Stimulated activated CD4-positive, alpha-beta T cell treated with anti-CD3 and anti-CD28 coated beads, TNF-alpha, amount 100 ng/mL, for 48 hours (primary cell): ENCODE measurements at regions not wholly inside any gene's neighbourhood (a gene's known extent, or its start where the extent isn't known, plus 50 kb on each side); places are given as distances from the start of the nearest gene placed in this dataset.

Experiments used
- DNase-seq, 3 donors: peaks; one replicate each; pipeline ENCODE4 v3.0.0-alpha.2; 2020; ENCODE audit warnings: low read depth in 3 of 3

GRCh38 chr10:70939441-70940003, 51.2 kb upstream of the PCBD1 start:
- DNase-seq: no peak

GRCh38 chr10:70940834-70941568, 52.6 kb upstream of the PCBD1 start:
- no peak for DNase-seq

GRCh38 chr10:70942125-70942524, 53.8 kb upstream of the PCBD1 start:
- DNase-seq: no peak

- DNase-seq: no peak
These were observed 54.4 kb upstream of the PCBD1 start for GRCh38 chr10:70942725-70943124.

GRCh38 chr10:70943249-70943648, 54.9 kb upstream of the PCBD1 start:
- no peak for DNase-seq

- DNase-seq: no peak
These were observed 55.6 kb upstream of the PCBD1 start for GRCh38 chr10:70943841-70944466.

GRCh38 chr10:70950037-70950436, 61.7 kb upstream of the PCBD1 start:
- no peak for DNase-seq

GRCh38 chr10:70950801-70951200, 62.4 kb upstream of the PCBD1 start:
- DNase-seq: no peak

- DNase-seq: no peak
These were observed 64.0 kb upstream of the PCBD1 start for GRCh38 chr10:70952401-70952800.

- no peak for DNase-seq
These were observed 64.6 kb upstream of the PCBD1 start for GRCh38 chr10:70952921-70953320.

- DNase-seq: no peak
These were observed 66.2 kb upstream of the PCBD1 start for GRCh38 chr10:70954381-70955176.

GRCh38 chr10:70956029-70956759, 67.8 kb upstream of the PCBD1 start:
- no peak for DNase-seq

- DNase-seq: no peak
These were observed 70.0 kb upstream of the PCBD1 start for GRCh38 chr10:70958396-70958795.

- DNase-seq: no peak
These were observed 72.0 kb upstream of the PCBD1 start for GRCh38 chr10:70960316-70960715.

- DNase-seq: no peak
These were observed 72.6 kb upstream of the PCBD1 start for GRCh38 chr10:70960783-70961570.

- no peak for DNase-seq
These were observed 74.3 kb upstream of the PCBD1 start for GRCh38 chr10:70962686-70963085.

- DNase-seq: no peak
These were observed 74.9 kb upstream of the PCBD1 start for GRCh38 chr10:70963271-70963670.

- no peak for DNase-seq
These were observed 75.9 kb upstream of the PCBD1 start for GRCh38 chr10:70964245-70964644.

- no peak for DNase-seq
These were observed 76.5 kb upstream of the PCBD1 start for GRCh38 chr10:70964881-70965280.

GRCh38 chr10:70965566-70965965, 77.2 kb upstream of the PCBD1 start:
- DNase-seq: no peak
